ENCODE measurements at regions not wholly inside any gene's neighbourhood (a gene's known extent, or its start where the extent isn't known, plus 50 kb on each side); places are given as distances from the start of the nearest gene placed in this dataset.

- H3K27me3 ChIP-seq = no peaks in the 10 kb centered on the region
- H3K27ac ChIP-seq = no peak overlapping the region
- no peak for DNase-seq (ENCODE audit: low read depth in 1 of 2, low spot score in 1 of 2)
Measured at GRCh38 chr5:52579391-52579790, 208.3 kb upstream of the ITGA1 start.

GRCh38 chr5:52580921-52581320, 206.8 kb upstream of the ITGA1 start:
- H3K27ac ChIP-seq = no peak overlapping the region
- H3K36me3 ChIP-seq = no peaks in the 10 kb centered on the region
- no peak overlapping the region for H3K4me3 ChIP-seq
- no peaks in the 10 kb centered on the region for H3K9me3 ChIP-seq (ENCODE audit: low read depth)
- DNase-seq (ENCODE audit: low read depth in 1 of 2, low spot score in 1 of 2) = peak in 1 of 2 donors; percentile 46
- no peaks in the 10 kb centered on the region for H3K4me1 ChIP-seq (ENCODE audit: low read depth)
- no peak for TF ChIP-seq CTCF (IDR thresholded peaks at IDR 0.05; ENCODE audit: low read depth, low read length)
- H3K27me3 ChIP-seq = no peaks in the 10 kb centered on the region

More at GRCh38 chr5:52579391-52579790, 208.3 kb upstream of the ITGA1 start:
- Histone ChIP-seq H3K4me1 (ENCODE audit: low read depth) (no peaks in the 10 kb centered on the region), H3K36me3 (no peaks in the 10 kb centered on the region), H3K4me3 (no peak overlapping the region), H3K9me3 (ENCODE audit: low read depth) (no peaks in the 10 kb centered on the region)
- no peak for TF ChIP-seq CTCF (IDR thresholded peaks at IDR 0.05; ENCODE audit: low read depth, low read length)

GRCh38 chr5:52582313-52582712, 205.4 kb upstream of the ITGA1 start:
- no peak for TF ChIP-seq CTCF (IDR thresholded peaks at IDR 0.05; ENCODE audit: low read depth, low read length)
- H3K4me1 ChIP-seq (ENCODE audit: low read depth) = no peaks in the 10 kb centered on the region

GRCh38 chr5:52587131-52587530, 200.6 kb upstream of the ITGA1 start:
- Histone ChIP-seq H3K27me3 (no peaks in the 10 kb centered on the region), H3K9me3 (ENCODE audit: low read depth) (no peaks in the 10 kb centered on the region), H3K36me3 (no peaks in the 10 kb centered on the region), H3K27ac (no peak overlapping the region), H3K4me1 (ENCODE audit: low read depth) (no peaks in the 10 kb centered on the region), H3K4me3 (no peak overlapping the region)
- TF ChIP-seq CTCF (IDR thresholded peaks at IDR 0.05; ENCODE audit: low read depth, low read length) = no peak
- DNase-seq (ENCODE audit: low read depth in 1 of 2, low spot score in 1 of 2) = no peak

More at GRCh38 chr5:52582313-52582712, 205.4 kb upstream of the ITGA1 start:
- H3K9me3 ChIP-seq (ENCODE audit: low read depth) = no peaks in the 10 kb centered on the region
- DNase-seq (ENCODE audit: low read depth in 1 of 2, low spot score in 1 of 2) = peak in 1 of 2 donors; percentile 10
- H3K36me3 ChIP-seq = no peaks in the 10 kb centered on the region
- no peak overlapping the region for H3K4me3 ChIP-seq
- H3K27ac ChIP-seq = no peak overlapping the region
- H3K27me3 ChIP-seq = no peaks in the 10 kb centered on the region

GRCh38 chr5:52597625-52598024, 190.1 kb upstream of the ITGA1 start:
- TF ChIP-seq CTCF (IDR thresholded peaks at IDR 0.05; ENCODE audit: low read depth, low read length) = no peak
- Histone ChIP-seq H3K9me3 (ENCODE audit: low read depth) (no peaks in the 10 kb centered on the region), H3K27me3 (no peaks in the 10 kb centered on the region)

GRCh38 chr5:52598968-52599367, 188.7 kb upstream of the ITGA1 start:
- no peaks in the 10 kb centered on the region for H3K4me1 ChIP-seq (ENCODE audit: low read depth)
- no peaks in the 10 kb centered on the region for H3K27me3 ChIP-seq
- TF ChIP-seq CTCF (IDR thresholded peaks at IDR 0.05; ENCODE audit: low read depth, low read length) = no peak
- H3K36me3 ChIP-seq = no peaks in the 10 kb centered on the region
- DNase-seq (ENCODE audit: low read depth in 1 of 2, low spot score in 1 of 2) = no peak
- no peak overlapping the region for H3K4me3 ChIP-seq
- no peaks in the 10 kb centered on the region for H3K9me3 ChIP-seq (ENCODE audit: low read depth)
- no peak overlapping the region for H3K27ac ChIP-seq

More at GRCh38 chr5:52597625-52598024, 190.1 kb upstream of the ITGA1 start:
- H3K4me3 ChIP-seq = no peak overlapping the region
- no peaks in the 10 kb centered on the region for H3K36me3 ChIP-seq
- H3K4me1 ChIP-seq (ENCODE audit: low read depth) = no peaks in the 10 kb centered on the region
- no peak for DNase-seq (ENCODE audit: low read depth in 1 of 2, low spot score in 1 of 2)
- H3K27ac ChIP-seq = no peak overlapping the region

Measured in cardiac muscle cell (in vitro differentiated cells and primary cell).